GM23338 (cell line): ENCODE measurements at regions not wholly inside any gene's neighbourhood (a gene's known extent, or its start where the extent isn't known, plus 50 kb on each side); places are given as distances from the start of the nearest gene placed in this dataset.

Experiments
- CREB1 ChIP-seq: fragments of 250-450 bp; sonication (Bioruptor Pico); IDR thresholded peaks from 2 replicates; pipeline ENCODE4 v1.5.0; 2020; ENCODE audit warnings: low read depth, mild to moderate bottlenecking, moderate library complexity
- CTCF ChIP-seq, 2 experiments: fragments of 200-600 bp in 1 of 2; sonication (generic) in 1 of 2; conservative IDR thresholded peaks; 2 replicates each; pipeline versions ENCODE4 v1.5.1 to v1.6.1; 2016 to 2017; ENCODE audit warnings: antibody characterized with exemption in 2 of 2, low read depth in 2 of 2, mild to moderate bottlenecking in 2 of 2, moderate library complexity in 1 of 2
- ETS1 ChIP-seq: IDR thresholded peaks from 2 replicates; pipeline ENCODE4 v1.6.1; 2016; ENCODE audit warnings: antibody characterized with exemption
- EZH2 ChIP-seq: fragments of 200-600 bp; sonication (generic); IDR thresholded peaks from one replicate; pipeline ENCODE4 v1.8.0; 2017; ENCODE audit warnings: antibody characterized with exemption, mild to moderate bottlenecking, low read depth; ENCODE audit not compliant: unreplicated experiment
- EZH2phosphoT487 ChIP-seq: fragments of 200-600 bp; sonication (generic); IDR thresholded peaks from one replicate; pipeline ENCODE4 v1.8.1; 2018; ENCODE audit warnings: antibody characterized with exemption; ENCODE audit not compliant: unreplicated experiment
- JUNB ChIP-seq: IDR thresholded peaks from one replicate; pipeline ENCODE4 v1.6.1; 2016; ENCODE audit warnings: antibody characterized with exemption; ENCODE audit not compliant: unreplicated experiment
- POLR2AphosphoS5 ChIP-seq: IDR thresholded peaks from 2 replicates; pipeline ENCODE4 v1.6.1; 2016; ENCODE audit warnings: antibody characterized with exemption, low read depth
- ZNF331 ChIP-seq: fragments of 250-450 bp; sonication (Bioruptor Pico); IDR thresholded peaks from 2 replicates; pipeline ENCODE4 v1.5.0; 2020; ENCODE audit warnings: low read depth, mild to moderate bottlenecking, moderate library complexity
- TF ChIP-seq, protein P1 (sequence below): IDR thresholded peaks from one replicate; pipeline ENCODE4 v1.6.1; 2018; ENCODE audit warnings: antibody characterized with exemption; ENCODE audit not compliant: unreplicated experiment

DNA sequence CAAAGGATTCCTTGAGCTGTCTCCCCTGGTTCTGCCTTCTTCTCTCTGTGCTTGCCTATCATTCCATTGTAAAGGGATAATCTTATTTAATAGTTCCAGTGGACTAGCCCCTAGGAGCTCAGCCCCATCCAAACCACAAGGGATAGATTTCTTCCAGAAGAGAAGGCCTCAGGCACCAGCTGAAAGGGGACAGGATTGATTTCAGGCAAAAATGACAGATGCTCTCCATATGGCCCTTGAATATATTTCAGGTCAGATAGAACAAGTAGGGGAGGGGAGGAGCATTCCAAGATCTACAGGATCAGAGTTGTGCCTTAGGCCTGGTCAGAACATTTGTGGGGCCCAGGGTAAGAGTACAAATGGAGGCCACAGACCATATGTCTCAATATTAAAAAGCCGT is 85.3 kb downstream of the RPLP1 start:
- TF ChIP-seq CTCF (conservative IDR thresholded peaks at IDR 0.05; ENCODE audit: low read depth in 2 of 2) (no peak), EZH2phosphoT487 (no peak), EZH2 (no peak), POLR2AphosphoS5 (no peak), ETS1 (no peak), JUNB (no peak), CREB1 (no peak), ZNF331 (CRISPR knock-in tag) (no peak)
- TF ChIP-seq, protein P1, sequence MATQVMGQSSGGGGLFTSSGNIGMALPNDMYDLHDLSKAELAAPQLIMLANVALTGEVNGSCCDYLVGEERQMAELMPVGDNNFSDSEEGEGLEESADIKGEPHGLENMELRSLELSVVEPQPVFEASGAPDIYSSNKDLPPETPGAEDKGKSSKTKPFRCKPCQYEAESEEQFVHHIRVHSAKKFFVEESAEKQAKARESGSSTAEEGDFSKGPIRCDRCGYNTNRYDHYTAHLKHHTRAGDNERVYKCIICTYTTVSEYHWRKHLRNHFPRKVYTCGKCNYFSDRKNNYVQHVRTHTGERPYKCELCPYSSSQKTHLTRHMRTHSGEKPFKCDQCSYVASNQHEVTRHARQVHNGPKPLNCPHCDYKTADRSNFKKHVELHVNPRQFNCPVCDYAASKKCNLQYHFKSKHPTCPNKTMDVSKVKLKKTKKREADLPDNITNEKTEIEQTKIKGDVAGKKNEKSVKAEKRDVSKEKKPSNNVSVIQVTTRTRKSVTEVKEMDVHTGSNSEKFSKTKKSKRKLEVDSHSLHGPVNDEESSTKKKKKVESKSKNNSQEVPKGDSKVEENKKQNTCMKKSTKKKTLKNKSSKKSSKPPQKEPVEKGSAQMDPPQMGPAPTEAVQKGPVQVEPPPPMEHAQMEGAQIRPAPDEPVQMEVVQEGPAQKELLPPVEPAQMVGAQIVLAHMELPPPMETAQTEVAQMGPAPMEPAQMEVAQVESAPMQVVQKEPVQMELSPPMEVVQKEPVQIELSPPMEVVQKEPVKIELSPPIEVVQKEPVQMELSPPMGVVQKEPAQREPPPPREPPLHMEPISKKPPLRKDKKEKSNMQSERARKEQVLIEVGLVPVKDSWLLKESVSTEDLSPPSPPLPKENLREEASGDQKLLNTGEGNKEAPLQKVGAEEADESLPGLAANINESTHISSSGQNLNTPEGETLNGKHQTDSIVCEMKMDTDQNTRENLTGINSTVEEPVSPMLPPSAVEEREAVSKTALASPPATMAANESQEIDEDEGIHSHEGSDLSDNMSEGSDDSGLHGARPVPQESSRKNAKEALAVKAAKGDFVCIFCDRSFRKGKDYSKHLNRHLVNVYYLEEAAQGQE = no peak
